IPS-18c (cell line): ENCODE measurements at regions not wholly inside any gene's neighbourhood (a gene's known extent, or its start where the extent isn't known, plus 50 kb on each side); places are given as distances from the start of the nearest gene placed in this dataset.

ENCODE experiments used
- H3K4me3 ChIP-seq: 2 replicates; pipeline ENCODE4 v1.7.0; 2013; ENCODE audit warnings: low read depth, mild to moderate bottlenecking, low read length, moderate library complexity; ENCODE audit not compliant: insufficient read depth
- H3K9me3 ChIP-seq: one replicate; pipeline ENCODE4 v1.6.1; 2013; ENCODE audit warnings: mild to moderate bottlenecking, low read length, moderate library complexity; ENCODE audit not compliant: control insufficient read depth, insufficient read depth

- H3K4me3 ChIP-seq = no peak overlapping the region
Measured at GRCh38 chr7:54701982-54702381, 57.0 kb downstream of the SEC61G start.

GRCh38 chr7:54699715-54700114 is 59.3 kb downstream of the SEC61G start:
- Histone ChIP-seq H3K9me3 (peaks cover 2% of the 10 kb centered on the region), H3K4me3 (no peak overlapping the region)

More at GRCh38 chr7:54701982-54702381, 57.0 kb downstream of the SEC61G start:
- peaks cover 3% of the 10 kb centered on the region for H3K9me3 ChIP-seq

GRCh38 chr7:54697659-54698186 is 61.3 kb downstream of the SEC61G start:
- no peaks in the 10 kb centered on the region for H3K9me3 ChIP-seq
- H3K4me3 ChIP-seq = no peak overlapping the region

GRCh38 chr7:54690892-54691291 is 68.1 kb downstream of the SEC61G start:
- Histone ChIP-seq H3K9me3 (no peaks in the 10 kb centered on the region), H3K4me3 (no peak overlapping the region)

- H3K9me3 ChIP-seq = no peaks in the 10 kb centered on the region
Measured at GRCh38 chr7:54690050-54690443, 69.0 kb downstream of the SEC61G start.

GRCh38 chr7:54689394-54690049 is 69.5 kb downstream of the SEC61G start:
- Histone ChIP-seq H3K9me3 (no peaks in the 10 kb centered on the region), H3K4me3 (no peak overlapping the region; the same call in 1 of the 2 replicates)

More at GRCh38 chr7:54690050-54690443, 69.0 kb downstream of the SEC61G start:
- no peak overlapping the region for H3K4me3 ChIP-seq

- no peak overlapping the region for H3K4me3 ChIP-seq
Measured at GRCh38 chr7:54687462-54688212, 71.4 kb downstream of the SEC61G start.

GRCh38 chr7:54680377-54681005 is 78.5 kb downstream of the SEC61G start:
- Histone ChIP-seq H3K4me3 (no peak overlapping the region), H3K9me3 (no peaks in the 10 kb centered on the region)

More at GRCh38 chr7:54687462-54688212, 71.4 kb downstream of the SEC61G start:
- no peaks in the 10 kb centered on the region for H3K9me3 ChIP-seq

GRCh38 chr7:54679490-54679817 is 79.6 kb downstream of the SEC61G start:
- Histone ChIP-seq H3K9me3 (no peaks in the 10 kb centered on the region), H3K4me3 (no peak overlapping the region)

GRCh38 chr7:54678763-54679489 is 80.1 kb downstream of the SEC61G start:
- H3K4me3 ChIP-seq = no peak overlapping the region
- no peaks in the 10 kb centered on the region for H3K9me3 ChIP-seq

- Histone ChIP-seq H3K9me3 (peaks cover 2% of the 10 kb centered on the region), H3K4me3 (no peak overlapping the region)
Measured at GRCh38 chr7:54674891-54675290, 84.1 kb downstream of the SEC61G start.

GRCh38 chr7:54672519-54672918 is 86.5 kb downstream of the SEC61G start:
- Histone ChIP-seq H3K4me3 (no peak overlapping the region), H3K9me3 (peaks cover 7% of the 10 kb centered on the region)

- peaks cover 9% of the 10 kb centered on the region for H3K9me3 ChIP-seq
- peak overlapping the region; percentile 75 for H3K4me3 ChIP-seq
Measured at GRCh38 chr7:54664235-54665228, 94.5 kb downstream of the SEC61G start.

GRCh38 chr7:54663603-54664234 is 95.3 kb downstream of the SEC61G start:
- Histone ChIP-seq H3K4me3 (peak overlapping the region; percentile 75), H3K9me3 (peaks cover 9% of the 10 kb centered on the region)

GRCh38 chr7:54663186-54663585 is 95.8 kb downstream of the SEC61G start:
- Histone ChIP-seq H3K4me3 (no peak overlapping the region; the same call in 1 of the 2 replicates), H3K9me3 (peaks cover 8% of the 10 kb centered on the region)

GRCh38 chr7:54662701-54663100 is 96.3 kb downstream of the SEC61G start:
- Histone ChIP-seq H3K4me3 (no peak overlapping the region), H3K9me3 (peaks cover 4% of the 10 kb centered on the region)
